Activated naive CD8-positive, alpha-beta T cell (primary cell): ENCODE measurements at regions not wholly inside any gene's neighbourhood (a gene's known extent, or its start where the extent isn't known, plus 50 kb on each side); places are given as distances from the start of the nearest gene placed in this dataset.

Experiments
- H3K27ac Mint-ChIP-seq: one replicate; pipeline ENCODE4 v1.8.0; 2021; ENCODE audit warnings: mixed read lengths
- H3K27me3 Mint-ChIP-seq: one replicate; pipeline ENCODE4 v1.8.0; 2021; ENCODE audit warnings: mixed read lengths
- H3K36me3 Mint-ChIP-seq: one replicate; pipeline ENCODE4 v1.8.0; 2021; ENCODE audit warnings: mixed read lengths
- H3K4me1 Mint-ChIP-seq: one replicate; pipeline ENCODE4 v1.8.0; 2021; ENCODE audit warnings: low read depth, mixed read lengths
- H3K4me3 Mint-ChIP-seq: one replicate; pipeline ENCODE4 v1.8.0; 2021; ENCODE audit warnings: mild to moderate bottlenecking, mixed read lengths
- H3K9me3 Mint-ChIP-seq: one replicate; pipeline ENCODE4 v1.8.0; 2021; ENCODE audit warnings: low read depth, mixed read lengths

DNA sequence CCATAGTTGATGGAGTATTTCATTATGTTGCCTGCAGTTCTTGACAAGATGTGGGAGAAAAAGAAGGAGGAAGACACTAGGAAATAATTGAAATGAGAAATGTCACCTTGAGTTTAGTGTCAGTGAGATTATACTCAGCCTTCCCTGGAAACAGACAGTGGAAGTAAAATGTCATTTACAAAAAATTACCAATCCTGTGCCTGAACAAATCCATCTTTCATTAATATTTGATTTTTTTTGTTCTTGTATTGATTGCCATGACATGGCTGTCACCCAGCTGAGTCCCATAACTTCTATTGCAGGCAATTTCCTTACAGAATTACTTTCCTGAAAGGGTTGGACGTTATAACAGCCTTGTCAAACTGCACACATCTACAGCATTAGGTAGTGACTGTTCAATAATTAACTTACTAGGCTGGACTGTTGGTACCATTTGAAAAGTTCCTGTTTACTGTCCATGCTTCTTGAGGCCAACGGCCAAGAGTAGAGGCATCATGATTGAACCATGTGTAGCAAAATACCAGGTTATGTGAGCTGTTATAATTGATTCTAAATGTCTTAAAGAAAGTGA is 572.2 kb upstream of the LMCD1 start:
- Mint-ChIP-seq H3K9me3 (peaks cover 4% of the 10 kb centered on the region), H3K36me3 (peaks cover 2% of the 10 kb centered on the region), H3K27me3 (no peaks in the 10 kb centered on the region), H3K27ac (no peak overlapping the region), H3K4me1 (peaks cover 12% of the 10 kb centered on the region), H3K4me3 (no peak overlapping the region)

DNA sequence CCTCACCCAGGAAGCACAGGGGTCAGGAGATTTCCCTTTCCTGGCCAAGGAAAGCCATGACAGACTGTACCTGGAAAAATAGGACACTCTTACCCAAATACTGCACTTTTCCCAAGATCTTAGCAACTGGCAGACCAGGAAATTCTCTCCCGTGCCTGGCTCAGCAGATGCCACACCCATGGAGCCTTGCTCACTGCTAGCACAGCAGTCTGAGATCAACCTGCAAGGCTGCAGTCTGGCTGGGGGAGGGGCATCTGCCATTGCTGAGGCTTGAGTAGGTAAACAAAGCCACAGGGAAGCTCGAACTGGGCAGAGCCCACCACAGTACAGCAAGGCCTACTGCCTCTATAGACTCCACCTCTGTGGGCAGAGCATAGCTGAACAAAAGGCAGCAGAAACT is 567.3 kb upstream of the LMCD1 start:
- Mint-ChIP-seq H3K4me1 (peaks cover 2% of the 10 kb centered on the region), H3K27ac (no peak overlapping the region), H3K27me3 (no peaks in the 10 kb centered on the region), H3K4me3 (no peak overlapping the region), H3K9me3 (peaks cover 4% of the 10 kb centered on the region), H3K36me3 (peaks cover 2% of the 10 kb centered on the region)

DNA sequence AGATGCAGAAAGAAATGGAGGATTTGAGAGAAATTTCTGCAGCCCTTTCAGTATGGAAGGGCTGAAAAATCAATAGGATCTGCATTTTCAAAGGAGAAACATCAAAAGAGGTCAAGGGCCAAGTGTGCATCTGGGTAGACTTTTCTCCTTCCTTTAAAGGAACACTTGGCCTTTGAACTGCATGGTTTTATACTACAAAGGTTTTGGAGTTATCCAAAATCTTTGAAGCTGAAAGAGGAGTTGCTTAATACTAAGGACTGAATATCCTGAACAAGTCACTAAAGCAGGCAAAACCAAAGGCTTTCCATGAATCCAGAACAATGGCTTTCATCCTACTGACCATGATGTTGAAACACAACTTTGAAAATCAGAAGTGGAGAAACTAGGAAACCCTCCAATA is 553.7 kb upstream of the LMCD1 start:
- Mint-ChIP-seq H3K27me3 (no peaks in the 10 kb centered on the region), H3K4me1 (peaks cover 10% of the 10 kb centered on the region), H3K27ac (no peak overlapping the region), H3K36me3 (no peaks in the 10 kb centered on the region), H3K4me3 (no peak overlapping the region), H3K9me3 (no peaks in the 10 kb centered on the region)

DNA sequence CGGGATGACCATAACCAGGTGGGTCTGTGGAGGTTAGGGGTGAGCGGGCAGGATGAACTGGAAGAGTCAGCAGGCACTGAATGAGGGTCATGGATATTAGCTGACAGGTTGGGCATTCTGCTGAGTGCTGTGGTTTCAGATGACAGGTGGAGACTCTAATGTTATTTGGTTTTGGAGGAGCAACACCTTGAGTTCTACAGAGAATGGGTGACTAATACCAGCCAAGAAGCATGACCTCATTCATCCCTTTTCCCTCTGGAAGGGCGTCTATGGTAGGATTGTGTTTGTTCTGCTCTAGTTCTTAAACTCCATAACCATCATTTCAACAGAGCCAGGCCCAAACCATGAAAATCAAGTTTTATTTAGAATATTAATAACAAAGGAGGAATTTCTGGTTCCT is 550.7 kb upstream of the LMCD1 start:
- Mint-ChIP-seq H3K4me1 (peaks cover 10% of the 10 kb centered on the region), H3K27me3 (no peaks in the 10 kb centered on the region), H3K27ac (no peak overlapping the region), H3K36me3 (no peaks in the 10 kb centered on the region), H3K9me3 (no peaks in the 10 kb centered on the region), H3K4me3 (no peak overlapping the region)

DNA sequence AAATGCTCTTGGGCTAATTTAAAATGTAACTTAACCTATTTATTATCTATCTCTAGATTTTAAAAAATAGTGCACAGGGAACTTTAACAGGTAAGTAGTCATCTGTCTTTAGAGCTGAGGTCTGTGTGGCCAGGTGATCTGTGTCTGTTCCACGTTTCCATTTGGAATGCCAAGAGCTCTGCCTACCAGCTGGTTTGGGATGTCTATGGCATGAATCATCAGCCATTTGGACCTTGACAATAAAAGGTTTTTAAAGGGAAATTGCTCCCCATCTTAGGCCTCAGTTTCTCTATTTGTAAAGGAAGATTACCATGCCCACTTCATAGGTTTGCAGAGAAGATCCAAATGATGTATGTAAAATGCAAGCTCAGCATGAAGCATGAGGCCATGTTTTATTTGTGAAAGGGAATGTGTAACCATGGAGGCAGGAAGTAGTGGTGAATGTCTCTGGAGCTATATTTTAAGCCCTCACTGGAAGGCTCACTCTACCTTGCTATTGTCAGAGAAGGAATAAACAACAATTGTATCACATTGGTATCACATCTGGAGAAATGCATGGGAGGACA is 548.1 kb upstream of the LMCD1 start:
- no peaks in the 10 kb centered on the region for H3K36me3 Mint-ChIP-seq

DNA sequence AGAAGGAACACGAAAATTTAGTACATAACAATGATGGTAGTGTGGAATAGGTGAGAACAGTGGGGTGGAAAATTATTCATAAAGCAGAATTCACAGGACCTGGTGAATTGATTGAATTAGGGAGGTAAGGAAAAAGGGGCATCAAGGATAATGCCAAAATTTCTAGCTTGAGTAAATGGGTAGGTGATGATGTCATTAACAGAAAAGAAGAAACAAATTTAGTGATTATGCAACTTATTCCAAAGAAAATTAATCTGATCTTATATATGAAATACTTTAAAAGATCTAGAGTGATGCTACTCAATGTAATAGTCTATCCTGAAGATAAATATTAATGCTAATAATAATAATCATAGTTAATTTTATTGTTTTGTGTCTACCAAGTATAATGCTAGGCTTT is 544.6 kb upstream of the LMCD1 start:
- no peaks in the 10 kb centered on the region for H3K9me3 Mint-ChIP-seq
- H3K4me1 Mint-ChIP-seq: no peaks in the 10 kb centered on the region
- H3K36me3 Mint-ChIP-seq: no peaks in the 10 kb centered on the region
- no peaks in the 10 kb centered on the region for H3K27me3 Mint-ChIP-seq
- H3K4me3 Mint-ChIP-seq: no peak overlapping the region
- no peak overlapping the region for H3K27ac Mint-ChIP-seq

More for the DNA sequence above, 548.1 kb upstream of the LMCD1 start:
- Mint-ChIP-seq H3K9me3 (no peaks in the 10 kb centered on the region), H3K4me3 (no peak overlapping the region), H3K4me1 (peaks cover 2% of the 10 kb centered on the region), H3K27me3 (no peaks in the 10 kb centered on the region), H3K27ac (no peak overlapping the region)

DNA sequence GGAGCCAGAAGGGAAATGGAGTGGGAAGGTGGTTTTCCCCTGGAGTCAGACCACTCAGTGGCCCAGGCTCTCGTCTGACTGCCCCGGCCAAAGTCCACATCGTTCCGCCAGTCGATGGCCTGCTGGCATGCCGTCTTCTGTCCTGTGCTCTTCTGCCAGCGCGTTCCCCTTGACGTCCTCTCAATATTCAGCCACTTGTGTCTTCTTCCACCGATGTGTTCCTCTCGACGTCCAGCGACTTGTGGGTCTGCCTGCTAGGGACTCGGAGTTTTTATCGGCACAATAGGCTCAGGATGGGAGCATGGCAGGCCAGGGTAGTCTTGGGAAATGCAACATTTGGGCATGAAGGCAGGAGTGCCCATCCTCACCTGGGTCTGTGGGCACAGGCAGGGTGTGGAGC is 542.5 kb upstream of the LMCD1 start:
- no peak overlapping the region for H3K4me3 Mint-ChIP-seq
- no peaks in the 10 kb centered on the region for H3K36me3 Mint-ChIP-seq
- H3K9me3 Mint-ChIP-seq: no peaks in the 10 kb centered on the region
- H3K4me1 Mint-ChIP-seq: no peaks in the 10 kb centered on the region
- H3K27me3 Mint-ChIP-seq: no peaks in the 10 kb centered on the region
- H3K27ac Mint-ChIP-seq: no peak overlapping the region

DNA sequence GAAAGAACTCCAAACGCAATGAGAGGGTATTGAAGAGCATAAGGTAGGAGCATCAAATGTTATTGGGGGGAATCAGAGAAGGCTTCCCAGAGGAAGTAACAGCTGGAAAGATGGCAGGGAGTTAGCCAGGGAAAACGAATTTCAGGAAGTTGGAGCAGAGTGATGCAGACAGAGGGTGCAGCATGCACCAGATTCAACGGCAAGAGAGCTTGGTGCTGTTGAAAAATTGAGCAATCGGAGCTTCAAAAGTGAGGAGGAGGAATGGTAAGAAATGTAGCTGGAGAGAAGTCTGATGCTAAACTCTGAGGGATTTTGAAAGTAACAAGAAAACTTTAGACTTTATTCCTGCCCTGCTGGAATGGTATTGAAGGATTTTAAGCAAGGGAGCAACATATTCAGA is 541.0 kb upstream of the LMCD1 start:
- Mint-ChIP-seq H3K4me3 (no peak overlapping the region), H3K9me3 (no peaks in the 10 kb centered on the region), H3K27ac (no peak overlapping the region), H3K4me1 (no peaks in the 10 kb centered on the region), H3K27me3 (no peaks in the 10 kb centered on the region), H3K36me3 (no peaks in the 10 kb centered on the region)

DNA sequence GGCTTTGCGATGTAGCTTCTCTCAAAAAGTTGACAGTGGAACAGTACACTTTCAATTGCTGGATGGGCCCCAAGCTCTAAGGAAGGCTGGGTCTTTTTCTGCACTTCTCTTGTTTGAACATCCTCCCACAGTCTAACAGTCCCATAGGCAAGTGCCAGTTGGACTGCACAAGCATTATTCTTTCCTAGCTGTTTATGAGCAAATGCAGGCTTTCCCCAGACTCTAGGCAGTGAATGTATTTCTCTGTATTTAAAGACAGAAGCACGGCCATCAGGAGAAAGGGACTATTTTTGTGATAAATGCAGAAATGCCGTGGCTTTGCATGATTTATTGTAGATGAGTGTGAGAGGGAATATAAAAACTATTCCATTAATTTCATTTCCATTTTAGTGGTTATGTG is 539.3 kb upstream of the LMCD1 start:
- Mint-ChIP-seq H3K27ac (no peak overlapping the region), H3K27me3 (no peaks in the 10 kb centered on the region), H3K9me3 (no peaks in the 10 kb centered on the region), H3K4me1 (no peaks in the 10 kb centered on the region), H3K4me3 (no peak overlapping the region), H3K36me3 (no peaks in the 10 kb centered on the region)

DNA sequence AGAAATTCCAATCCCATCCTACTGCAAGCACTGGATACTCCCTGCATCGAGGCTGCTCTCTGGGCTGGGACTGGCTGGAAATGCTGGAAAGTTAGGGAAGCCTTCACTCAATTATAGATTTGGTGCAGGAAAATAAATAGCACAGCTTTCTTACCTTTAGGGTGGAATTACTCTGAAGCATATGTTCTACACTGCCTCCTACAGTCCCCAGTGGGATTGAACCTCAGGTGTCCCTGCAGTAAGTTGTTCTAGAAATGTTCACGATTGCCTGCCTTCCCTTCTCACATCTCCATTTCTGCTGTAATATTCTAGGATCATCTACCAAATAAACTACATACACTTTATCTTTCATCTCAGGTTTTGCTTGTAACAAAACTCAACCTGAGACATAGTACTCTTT is 536.7 kb upstream of the LMCD1 start:
- no peak overlapping the region for H3K27ac Mint-ChIP-seq
- no peaks in the 10 kb centered on the region for H3K4me1 Mint-ChIP-seq
- no peaks in the 10 kb centered on the region for H3K9me3 Mint-ChIP-seq
- H3K27me3 Mint-ChIP-seq: peaks cover 2% of the 10 kb centered on the region
- no peak overlapping the region for H3K4me3 Mint-ChIP-seq
- H3K36me3 Mint-ChIP-seq: no peaks in the 10 kb centered on the region

DNA sequence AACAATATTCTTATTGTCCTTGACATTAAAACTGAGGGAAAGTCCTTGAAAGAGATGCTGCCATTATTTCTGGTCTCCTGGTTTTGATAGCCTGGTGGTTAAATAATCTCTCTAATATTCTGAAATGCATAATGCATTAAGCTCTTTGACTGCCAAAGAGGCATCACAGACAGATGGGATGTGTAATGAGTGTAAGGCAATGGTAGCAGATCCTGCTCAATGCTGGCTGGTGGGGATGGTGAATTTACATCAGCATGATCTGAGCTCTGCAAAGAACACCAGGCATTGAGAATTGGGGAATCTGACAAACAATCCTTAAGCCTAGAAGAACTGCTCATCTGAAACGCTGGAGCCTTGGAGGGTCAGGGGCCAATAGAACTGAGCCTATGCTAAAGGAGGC is 528.6 kb upstream of the LMCD1 start:
- Mint-ChIP-seq H3K4me1 (no peaks in the 10 kb centered on the region), H3K36me3 (no peaks in the 10 kb centered on the region), H3K9me3 (no peaks in the 10 kb centered on the region), H3K27ac (no peak overlapping the region), H3K27me3 (no peaks in the 10 kb centered on the region), H3K4me3 (no peak overlapping the region)

DNA sequence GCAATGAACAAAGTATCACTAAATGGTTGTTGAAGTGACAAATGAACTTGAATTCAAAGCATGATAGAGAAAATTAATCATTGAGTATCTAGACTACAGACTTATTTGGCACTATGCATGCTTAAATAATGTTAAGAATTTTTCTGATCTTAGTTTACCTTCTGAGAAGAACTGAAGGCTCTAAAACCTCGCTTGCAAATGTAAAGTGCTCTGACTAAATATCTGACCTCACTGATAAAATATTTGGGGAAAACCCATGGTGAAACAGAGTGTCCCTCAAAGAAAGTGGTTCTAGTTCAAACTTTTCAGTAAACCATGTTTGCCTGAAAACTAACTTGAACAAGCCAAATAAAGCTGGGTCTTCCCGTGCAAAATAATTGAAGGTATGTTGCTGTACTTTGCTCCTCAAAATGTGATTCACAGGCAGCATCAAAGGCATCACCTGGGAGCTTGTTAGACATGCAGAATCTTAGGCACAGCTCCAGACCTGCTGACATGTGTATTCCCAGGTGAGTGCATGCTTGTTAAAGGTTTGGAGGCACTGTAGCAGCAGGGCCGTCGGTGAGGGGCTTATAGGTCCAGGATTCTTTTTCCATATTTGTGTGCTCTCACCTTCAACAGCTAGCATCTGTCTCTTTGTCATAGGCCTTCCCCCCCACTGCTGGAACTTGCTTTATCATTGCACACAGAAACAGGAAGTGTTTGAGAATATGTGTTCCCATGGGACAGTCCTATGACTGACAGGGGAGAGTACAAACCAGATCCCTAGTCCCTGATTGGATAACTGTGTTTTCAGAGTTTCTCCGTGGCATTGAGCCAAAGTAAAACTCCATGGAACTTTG is 524.2 kb upstream of the LMCD1 start:
- no peak overlapping the region for H3K27ac Mint-ChIP-seq
- no peaks in the 10 kb centered on the region for H3K27me3 Mint-ChIP-seq

DNA sequence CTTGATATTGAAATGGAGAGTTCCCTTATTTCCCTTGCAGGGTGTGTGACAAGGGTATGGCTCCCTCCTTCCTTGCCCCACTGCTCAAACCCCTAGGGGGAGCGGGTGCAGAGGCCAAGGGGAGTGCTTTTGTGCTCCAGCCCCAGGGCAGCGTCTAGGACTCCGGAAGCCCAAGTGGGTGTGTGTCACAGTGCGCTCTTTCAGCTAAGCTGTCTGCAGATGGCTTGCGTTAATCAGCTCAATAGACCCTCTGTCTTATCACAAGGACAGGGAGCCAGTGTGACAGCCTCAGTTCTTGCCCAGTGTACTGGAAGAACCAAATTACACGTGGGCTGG is 523.6 kb upstream of the LMCD1 start:
- no peaks in the 10 kb centered on the region for H3K27me3 Mint-ChIP-seq
- H3K4me3 Mint-ChIP-seq: no peak overlapping the region
- H3K27ac Mint-ChIP-seq: no peak overlapping the region
- no peaks in the 10 kb centered on the region for H3K36me3 Mint-ChIP-seq
- no peaks in the 10 kb centered on the region for H3K9me3 Mint-ChIP-seq
- H3K4me1 Mint-ChIP-seq: peaks cover 4% of the 10 kb centered on the region

More for the DNA sequence above, 524.2 kb upstream of the LMCD1 start:
- peaks cover 4% of the 10 kb centered on the region for H3K4me1 Mint-ChIP-seq
- no peak overlapping the region for H3K4me3 Mint-ChIP-seq
- H3K36me3 Mint-ChIP-seq: no peaks in the 10 kb centered on the region
- H3K9me3 Mint-ChIP-seq: no peaks in the 10 kb centered on the region

DNA sequence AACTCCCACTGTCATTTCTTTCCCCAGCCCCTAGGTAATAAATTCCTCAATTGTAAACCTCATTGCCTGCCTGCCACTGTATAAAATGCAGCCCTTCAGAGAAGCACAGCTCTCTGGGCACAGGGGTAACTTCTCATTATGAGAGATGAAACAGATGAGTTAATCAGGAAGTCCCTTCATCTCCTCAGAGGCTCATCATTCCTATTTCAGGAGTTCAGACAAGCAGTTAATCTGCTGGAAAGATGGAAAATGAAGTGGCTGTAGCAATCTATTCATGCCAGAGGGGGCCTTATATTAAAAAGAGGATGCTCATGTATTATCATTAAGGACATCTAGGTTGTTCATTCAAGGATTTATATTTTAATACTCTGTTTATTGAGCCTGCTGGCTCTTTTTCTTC is 519.5 kb upstream of the LMCD1 start:
- H3K27me3 Mint-ChIP-seq: no peaks in the 10 kb centered on the region
- no peaks in the 10 kb centered on the region for H3K9me3 Mint-ChIP-seq
- no peak overlapping the region for H3K27ac Mint-ChIP-seq
- no peaks in the 10 kb centered on the region for H3K36me3 Mint-ChIP-seq
- H3K4me1 Mint-ChIP-seq: peaks cover 6% of the 10 kb centered on the region
- H3K4me3 Mint-ChIP-seq: no peak overlapping the region

DNA sequence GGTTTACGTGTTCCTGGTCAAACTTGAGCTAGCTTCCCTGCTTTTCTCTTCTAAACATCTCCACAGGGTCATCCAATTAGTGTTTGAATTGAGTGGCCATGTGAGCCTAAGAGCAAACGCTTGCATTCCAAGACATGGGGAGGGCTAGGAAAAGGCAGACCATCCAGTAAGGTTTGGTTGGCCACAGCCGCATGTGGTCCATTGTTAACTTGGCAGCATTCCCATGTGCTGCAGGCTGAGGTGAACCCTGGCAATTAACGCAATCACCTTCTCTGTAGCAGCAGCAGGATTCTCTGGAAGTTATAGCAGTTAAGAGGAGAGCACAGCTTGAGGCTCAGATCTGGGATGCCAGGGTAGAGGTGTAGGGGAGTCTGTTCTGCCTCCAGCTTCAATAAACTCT is 502.2 kb upstream of the LMCD1 start:
- Mint-ChIP-seq H3K27ac (no peak overlapping the region), H3K4me1 (no peaks in the 10 kb centered on the region), H3K9me3 (no peaks in the 10 kb centered on the region), H3K36me3 (no peaks in the 10 kb centered on the region), H3K27me3 (no peaks in the 10 kb centered on the region), H3K4me3 (no peak overlapping the region)

DNA sequence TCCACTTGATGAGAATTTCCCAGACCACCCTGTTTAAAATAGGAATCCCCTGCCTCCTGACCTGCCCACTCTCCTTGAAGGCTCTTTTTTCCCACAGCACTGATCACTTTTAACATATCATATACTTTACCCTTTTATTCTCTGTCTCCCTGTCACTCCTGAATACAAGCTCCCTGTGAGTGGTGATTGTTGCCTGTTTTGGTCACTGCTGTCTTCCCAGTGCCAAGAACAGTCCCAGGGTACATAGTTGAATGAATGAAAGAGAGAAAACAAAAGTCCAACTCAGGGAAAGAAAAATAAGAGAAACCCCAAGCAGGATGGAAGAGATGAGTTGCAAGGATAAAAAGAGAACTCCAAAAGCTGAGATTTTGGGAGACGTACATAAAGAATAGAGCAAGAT is 500.3 kb upstream of the LMCD1 start:
- Mint-ChIP-seq H3K4me3 (no peak overlapping the region), H3K27me3 (no peaks in the 10 kb centered on the region), H3K36me3 (no peaks in the 10 kb centered on the region), H3K4me1 (no peaks in the 10 kb centered on the region), H3K27ac (no peak overlapping the region), H3K9me3 (no peaks in the 10 kb centered on the region)
